CD8-positive, alpha-beta memory T cell (primary cell): ENCODE measurements at regions not wholly inside any gene's neighbourhood (a gene's known extent, or its start where the extent isn't known, plus 50 kb on each side); places are given as distances from the start of the nearest gene placed in this dataset.

Experiments
- CTCF ChIA-PET: fragments of 350-600 bp; sonication (Branson Sonifier 250); formaldehyde crosslinking; loops from one replicate; lab custom pipeline; 2021; ENCODE audit warnings: antibody characterized with exemption; lab: Charles Lee
- POLR2A ChIA-PET: fragments of 350-600 bp; sonication (Branson Sonifier 250); formaldehyde crosslinking; loops from one replicate; lab custom pipeline; 2021; ENCODE audit warnings: antibody characterized with exemption; lab: Charles Lee
- DNase-seq, 5 donors: peaks; one replicate each; pipeline versions ENCODE4 v3.0.0 to v3.0.0-alpha.2; 2020 to 2022; ENCODE audit warnings: mixed read lengths in 1 of 5
- H3K27ac ChIP-seq: one replicate; pipeline ENCODE4 v1.7.0; 2013; ENCODE audit warnings: low read depth, mild to moderate bottlenecking, low read length, moderate library complexity
- H3K27me3 ChIP-seq: 2 replicates; pipeline ENCODE4 v1.7.0; 2013; ENCODE audit warnings: low read length, mild to moderate bottlenecking; ENCODE audit not compliant: insufficient read depth, poor library complexity, severe bottlenecking
- H3K36me3 ChIP-seq: 2 replicates; pipeline ENCODE4 v1.7.0; 2013; ENCODE audit warnings: mild to moderate bottlenecking, low read length, moderate library complexity; ENCODE audit not compliant: insufficient read depth
- H3K4me1 ChIP-seq: 2 replicates; pipeline ENCODE4 v1.7.0; 2013; ENCODE audit warnings: mild to moderate bottlenecking, low read length, moderate library complexity; ENCODE audit not compliant: insufficient read depth
- H3K4me3 ChIP-seq: 2 replicates; pipeline ENCODE4 v1.7.0; 2013; ENCODE audit warnings: mild to moderate bottlenecking, low read length
- H3K9me3 ChIP-seq: 2 replicates; pipeline ENCODE4 v1.7.0; 2013; ENCODE audit warnings: mild to moderate bottlenecking, low read length
- H3K27ac Mint-ChIP-seq, 8 donors: one replicate each; pipeline ENCODE4 v1.8.0; 2020 to 2021; ENCODE audit warnings: mixed read lengths in 8 of 8, mild to moderate bottlenecking in 6 of 8, inconsistent platforms in 3 of 8, moderate library complexity in 3 of 8
- H3K27me3 Mint-ChIP-seq, 2 donors: one replicate each; pipeline ENCODE4 v1.8.0; 2020 to 2021; ENCODE audit warnings: mixed read lengths in 2 of 2, mild to moderate bottlenecking in 1 of 2, moderate library complexity in 1 of 2
- H3K36me3 Mint-ChIP-seq, 3 donors: one replicate each; pipeline ENCODE4 v1.8.0; 2020 to 2021; ENCODE audit warnings: mixed read lengths in 3 of 3, inconsistent platforms in 1 of 3, mild to moderate bottlenecking in 1 of 3
- H3K4me1 Mint-ChIP-seq, 3 donors: one replicate each; pipeline ENCODE4 v1.8.0; 2020 to 2021; ENCODE audit warnings: mixed read lengths in 3 of 3, inconsistent platforms in 1 of 3, mild to moderate bottlenecking in 1 of 3
- H3K4me3 Mint-ChIP-seq, 7 donors: one replicate each; pipeline ENCODE4 v1.8.0; 2020 to 2021; ENCODE audit warnings: mixed read lengths in 7 of 7, mild to moderate bottlenecking in 6 of 7, moderate library complexity in 4 of 7, inconsistent platforms in 2 of 7
- H3K9me3 Mint-ChIP-seq, 5 donors: one replicate each; pipeline ENCODE4 v1.8.0; 2020 to 2022; ENCODE audit warnings: mixed read lengths in 5 of 5, mild to moderate bottlenecking in 3 of 5, moderate library complexity in 2 of 5, inconsistent platforms in 1 of 5

DNA sequence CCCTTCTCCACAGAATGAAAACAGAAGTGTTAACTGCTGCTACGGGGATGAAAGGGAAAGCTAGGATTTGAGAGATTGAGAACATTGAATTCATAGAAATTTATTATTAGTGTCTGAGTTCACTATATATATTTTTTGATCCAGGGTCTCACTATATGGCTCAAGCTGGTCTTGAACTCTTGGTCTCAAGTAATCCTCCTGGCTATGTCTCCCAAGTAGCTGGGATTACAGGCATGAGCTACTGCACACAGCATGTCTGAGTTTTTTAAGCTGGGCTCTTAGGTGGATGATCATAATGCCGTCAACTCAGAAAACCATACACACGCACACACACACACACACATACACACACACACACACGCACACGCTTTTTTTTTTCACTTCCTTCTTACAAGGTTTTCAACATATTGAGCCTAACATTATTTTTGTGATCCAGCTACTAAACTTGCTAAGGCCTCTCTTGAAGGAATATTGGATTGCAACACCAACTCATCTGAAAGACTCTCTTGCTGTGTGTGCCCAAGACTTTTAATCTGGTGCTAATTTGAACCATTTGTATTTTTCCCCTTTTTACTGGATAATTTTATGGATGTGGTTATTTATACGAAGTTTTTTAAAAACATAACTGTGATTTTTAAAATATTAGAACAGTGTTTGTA lies 1045.4 kb downstream of the DTWD2 start:
- Mint-ChIP-seq H3K36me3 (no peaks in the 10 kb centered on the region), H3K9me3 (peaks cover 8 to 24% (median 19%) of the 10 kb centered on the region in 5 donors)

DNA sequence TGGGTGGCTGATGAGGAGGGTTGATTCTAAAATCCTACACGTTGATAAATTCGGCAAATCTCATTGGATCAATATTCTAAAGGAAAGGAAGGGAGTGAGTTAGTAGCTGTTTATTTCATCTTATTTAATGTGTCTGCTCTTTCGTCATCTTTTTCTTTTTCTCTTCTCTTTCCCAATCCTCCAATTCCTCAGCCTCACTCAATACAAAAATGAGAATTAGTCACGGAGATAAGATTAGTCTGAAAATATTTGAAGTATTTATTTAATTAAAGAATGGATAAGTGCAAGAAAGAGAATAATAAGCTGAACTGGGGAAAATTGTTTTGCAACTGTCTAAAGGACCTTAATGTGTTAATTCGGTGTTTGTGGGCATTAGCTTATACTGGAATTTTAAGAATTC lies 1095.1 kb downstream of the DTWD2 start:
- Mint-ChIP-seq H3K9me3 (peaks cover 0 to 15% (median 2%) of the 10 kb centered on the region in 5 donors), H3K27me3 (no peaks in the 10 kb centered on the region), H3K4me1 (no peaks in the 10 kb centered on the region), H3K27ac (no peak overlapping the region), H3K36me3 (no peaks in the 10 kb centered on the region), H3K4me3 (no peak overlapping the region)
- Histone ChIP-seq H3K4me3 (no peak overlapping the region), H3K27me3 (no peaks in the 10 kb centered on the region), H3K27ac (no peak overlapping the region), H3K9me3 (no peaks in the 10 kb centered on the region), H3K36me3 (no peaks in the 10 kb centered on the region), H3K4me1 (no peaks in the 10 kb centered on the region)
- ChIA-PET POLR2A (no interaction called here), CTCF (no interaction called here)
- DNase-seq: no peak

More for the DNA sequence above, 1045.4 kb downstream of the DTWD2 start:
- Histone ChIP-seq H3K4me1 (no peaks in the 10 kb centered on the region), H3K9me3 (no peaks in the 10 kb centered on the region), H3K27me3 (no peaks in the 10 kb centered on the region), H3K4me3 (no peak overlapping the region), H3K36me3 (no peaks in the 10 kb centered on the region), H3K27ac (no peak overlapping the region)
- Mint-ChIP-seq H3K4me3 (no peak overlapping the region), H3K27me3 (peaks cover 0 to 2% of the 10 kb centered on the region in 2 donors), H3K27ac (no peak overlapping the region), H3K4me1 (no peaks in the 10 kb centered on the region)
- ChIA-PET POLR2A (no interaction called here), CTCF (no interaction called here)
- no peak for DNase-seq

DNA sequence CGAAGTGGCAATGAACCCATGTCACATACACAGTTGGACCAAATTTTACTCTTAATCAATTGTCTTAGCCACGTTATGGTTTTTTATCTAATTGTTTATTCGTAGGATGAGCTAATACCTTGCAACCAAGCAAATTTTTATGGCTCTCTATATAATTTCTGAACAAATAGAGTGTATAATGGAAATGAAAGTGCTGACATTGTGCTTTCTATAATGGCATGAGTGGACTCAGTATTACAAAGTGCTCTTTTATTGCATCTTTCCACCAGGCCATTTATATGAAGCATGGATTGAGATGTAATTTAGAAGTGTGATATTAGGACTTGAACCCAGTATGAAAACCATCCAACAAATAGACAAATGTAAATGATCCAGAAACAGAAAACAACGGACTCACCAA lies 1096.0 kb downstream of the DTWD2 start:
- no peaks in the 10 kb centered on the region for H3K9me3 ChIP-seq
- CTCF ChIA-PET: no interaction called here
- no peak overlapping the region for H3K27ac ChIP-seq
- POLR2A ChIA-PET: no interaction called here
- no peaks in the 10 kb centered on the region for H3K36me3 Mint-ChIP-seq
- H3K27me3 ChIP-seq: no peaks in the 10 kb centered on the region
- no peak overlapping the region for H3K27ac Mint-ChIP-seq
- DNase-seq: no peak
- H3K4me3 ChIP-seq: no peak overlapping the region
- no peak overlapping the region for H3K4me3 Mint-ChIP-seq
- H3K4me1 Mint-ChIP-seq: no peaks in the 10 kb centered on the region
- peaks cover 2 to 18% (median 4%) of the 10 kb centered on the region in 5 donors for H3K9me3 Mint-ChIP-seq
- H3K4me1 ChIP-seq: no peaks in the 10 kb centered on the region
- no peaks in the 10 kb centered on the region for H3K36me3 ChIP-seq
- H3K27me3 Mint-ChIP-seq: no peaks in the 10 kb centered on the region

DNA sequence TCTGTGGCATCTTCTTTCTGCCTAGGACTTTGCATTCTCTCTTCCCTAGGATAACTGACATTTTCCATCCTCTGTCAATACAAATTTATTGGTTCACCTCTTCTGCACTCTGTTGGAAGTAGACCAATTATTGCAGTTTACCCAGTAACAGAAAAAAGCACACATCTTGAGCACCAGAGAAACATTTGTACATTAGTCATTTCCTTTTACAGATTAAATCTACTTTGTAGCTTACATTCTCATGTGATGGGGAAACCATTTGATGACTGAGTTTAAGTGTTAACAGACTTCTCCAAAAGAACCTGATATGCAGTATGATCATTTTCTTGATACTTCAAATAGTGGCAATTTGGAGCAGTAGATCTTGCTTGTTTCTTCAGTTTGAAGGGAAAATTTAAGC lies 1098.8 kb downstream of the DTWD2 start:
- POLR2A ChIA-PET: no interaction called here
- no peak overlapping the region for H3K4me3 ChIP-seq
- no peaks in the 10 kb centered on the region for H3K4me1 ChIP-seq
- no peak overlapping the region for H3K27ac ChIP-seq
- CTCF ChIA-PET: no interaction called here
- peaks cover 2 to 18% (median 8%) of the 10 kb centered on the region in 5 donors for H3K9me3 Mint-ChIP-seq
- H3K4me1 Mint-ChIP-seq: no peaks in the 10 kb centered on the region
- no peak overlapping the region for H3K27ac Mint-ChIP-seq
- H3K4me3 Mint-ChIP-seq: no peak overlapping the region
- no peaks in the 10 kb centered on the region for H3K36me3 ChIP-seq
- H3K27me3 ChIP-seq: no peaks in the 10 kb centered on the region
- H3K27me3 Mint-ChIP-seq: no peaks in the 10 kb centered on the region
- DNase-seq: no peak
- no peaks in the 10 kb centered on the region for H3K36me3 Mint-ChIP-seq
- H3K9me3 ChIP-seq: no peaks in the 10 kb centered on the region

DNA sequence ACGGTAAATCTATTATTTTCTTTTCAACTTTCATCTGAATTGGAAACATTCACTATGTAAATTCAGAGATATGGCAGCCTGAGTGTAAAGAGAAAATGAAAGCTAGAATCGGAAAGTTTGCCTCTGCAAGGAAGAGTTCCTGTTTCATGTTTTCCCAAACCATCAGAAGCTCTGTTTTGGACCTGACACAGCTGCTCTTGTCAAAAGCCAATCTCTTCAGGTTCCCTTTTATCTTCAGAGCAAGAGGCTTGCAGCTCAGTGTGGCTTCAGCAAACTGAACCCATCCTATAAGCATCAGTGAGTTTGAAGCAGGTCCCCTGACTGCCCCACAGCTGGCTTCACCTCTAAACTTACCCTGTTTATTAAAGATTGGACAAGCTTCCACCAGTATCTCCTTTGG lies 1099.7 kb downstream of the DTWD2 start:
- no peak overlapping the region for H3K4me3 ChIP-seq
- H3K27me3 Mint-ChIP-seq: no peaks in the 10 kb centered on the region
- no peaks in the 10 kb centered on the region for H3K36me3 ChIP-seq
- H3K9me3 ChIP-seq: no peaks in the 10 kb centered on the region
- H3K9me3 Mint-ChIP-seq: peaks cover 2 to 22% (median 10%) of the 10 kb centered on the region in 5 donors
- no peaks in the 10 kb centered on the region for H3K4me1 Mint-ChIP-seq
- H3K4me1 ChIP-seq: no peaks in the 10 kb centered on the region
- no peaks in the 10 kb centered on the region for H3K36me3 Mint-ChIP-seq
- H3K27ac ChIP-seq: no peak overlapping the region
- no peak overlapping the region for H3K27ac Mint-ChIP-seq
- CTCF ChIA-PET: no interaction called here
- no peak for DNase-seq
- no peak overlapping the region for H3K4me3 Mint-ChIP-seq
- no peaks in the 10 kb centered on the region for H3K27me3 ChIP-seq
- POLR2A ChIA-PET: no interaction called here

DNA sequence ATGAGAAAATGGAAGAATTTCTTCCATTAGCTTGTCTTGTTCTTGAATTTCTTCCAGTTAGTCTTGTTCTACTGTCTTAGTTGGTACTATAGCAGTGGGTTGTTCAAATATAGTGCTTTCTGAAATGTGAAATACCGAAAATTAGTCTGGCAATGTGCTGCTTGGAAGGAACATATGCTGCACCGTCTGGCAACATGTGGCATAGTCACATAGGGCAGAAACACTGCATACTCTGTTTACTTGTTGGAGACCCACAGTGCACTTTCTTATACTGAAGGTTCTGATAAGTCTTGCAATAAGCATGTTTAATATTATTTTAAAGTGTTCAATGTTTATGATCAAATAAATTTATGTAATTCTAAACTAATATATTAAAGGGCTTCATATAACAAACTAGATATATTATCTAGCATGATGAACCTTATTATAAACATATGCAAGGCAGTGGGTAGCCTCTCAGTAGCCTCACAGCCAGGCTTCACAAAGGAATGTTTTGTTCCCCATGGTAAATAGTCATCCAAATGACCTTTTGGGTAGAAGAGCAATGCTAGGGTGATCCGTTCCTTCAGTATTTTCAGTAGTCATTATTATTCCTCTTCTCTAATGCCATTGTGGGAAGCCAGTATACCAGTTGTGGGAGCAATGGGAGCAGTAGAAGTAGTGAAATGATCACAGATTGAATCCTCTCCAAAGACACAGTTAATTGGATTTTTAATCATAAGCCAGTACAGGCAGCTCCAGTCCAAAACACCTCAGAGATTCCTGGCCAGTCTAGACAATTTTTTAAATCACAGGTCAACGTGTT lies 1106.7 kb downstream of the DTWD2 start:
- Mint-ChIP-seq H3K27ac (no peak overlapping the region), H3K36me3 (no peaks in the 10 kb centered on the region)
- POLR2A ChIA-PET: no interaction called here

DNA sequence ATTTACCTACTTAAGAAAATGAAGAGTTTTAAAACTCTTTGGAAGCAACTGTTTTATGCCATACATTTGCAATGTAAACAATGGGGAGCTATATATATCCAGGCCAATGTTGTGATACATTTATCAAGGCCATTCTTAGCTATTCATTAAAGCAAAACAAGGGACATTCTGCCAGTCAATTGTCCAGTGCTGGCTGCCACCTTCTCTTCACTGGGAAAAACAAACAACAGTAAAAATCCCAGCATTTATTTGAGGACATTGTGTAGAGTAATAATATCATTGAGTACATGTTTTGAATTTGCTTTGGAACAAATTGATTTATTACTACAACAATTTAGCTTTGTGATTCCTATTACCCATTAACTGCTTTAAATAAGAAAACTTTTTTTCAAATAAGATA lies 1107.4 kb downstream of the DTWD2 start:
- H3K27me3 ChIP-seq: no peaks in the 10 kb centered on the region
- H3K4me1 Mint-ChIP-seq: no peaks in the 10 kb centered on the region
- H3K36me3 Mint-ChIP-seq: no peaks in the 10 kb centered on the region
- H3K9me3 Mint-ChIP-seq: peaks cover 2 to 26% (median 5%) of the 10 kb centered on the region in 5 donors
- no peaks in the 10 kb centered on the region for H3K4me1 ChIP-seq
- no peaks in the 10 kb centered on the region for H3K36me3 ChIP-seq
- H3K27me3 Mint-ChIP-seq: no peaks in the 10 kb centered on the region
- POLR2A ChIA-PET: no interaction called here
- no peak overlapping the region for H3K27ac Mint-ChIP-seq
- no peak overlapping the region for H3K4me3 Mint-ChIP-seq
- H3K27ac ChIP-seq: no peak overlapping the region
- DNase-seq: no peak
- H3K9me3 ChIP-seq: no peaks in the 10 kb centered on the region
- no peak overlapping the region for H3K4me3 ChIP-seq
- CTCF ChIA-PET: no interaction called here

More for the DNA sequence above, 1106.7 kb downstream of the DTWD2 start:
- no peak overlapping the region for H3K27ac ChIP-seq
- CTCF ChIA-PET: no interaction called here
- no peaks in the 10 kb centered on the region for H3K9me3 ChIP-seq
- H3K27me3 ChIP-seq: no peaks in the 10 kb centered on the region
- no peak overlapping the region for H3K4me3 ChIP-seq
- H3K4me1 ChIP-seq: no peaks in the 10 kb centered on the region
- Mint-ChIP-seq H3K27me3 (no peaks in the 10 kb centered on the region), H3K4me1 (no peaks in the 10 kb centered on the region), H3K9me3 (peaks cover 2 to 26% (median 6%) of the 10 kb centered on the region in 5 donors), H3K4me3 (no peak overlapping the region)
- H3K36me3 ChIP-seq: no peaks in the 10 kb centered on the region
- DNase-seq: no peak

DNA sequence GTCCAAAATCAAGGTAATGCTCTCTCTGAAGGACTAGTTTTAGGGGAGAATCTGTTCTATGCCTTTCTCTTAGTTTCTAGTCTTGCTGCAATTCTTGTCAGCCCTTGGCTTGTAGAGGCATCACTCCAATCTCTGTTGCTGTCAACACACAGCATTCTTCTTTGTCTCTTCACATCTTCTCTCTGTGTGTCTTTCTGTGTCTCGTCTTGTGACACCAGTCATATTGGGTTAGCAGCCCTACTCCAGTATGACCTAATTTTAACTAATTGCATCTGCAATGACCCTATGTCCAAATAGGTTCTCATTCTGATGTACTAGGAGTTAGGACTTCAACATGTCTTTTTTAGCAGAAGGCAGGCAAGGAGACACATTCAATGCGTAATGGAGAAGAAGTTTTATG lies 1110.6 kb downstream of the DTWD2 start:
- H3K27me3 Mint-ChIP-seq: peaks cover 0 to 2% of the 10 kb centered on the region in 2 donors
- CTCF ChIA-PET: no interaction called here

More for the DNA sequence above, 1110.6 kb downstream of the DTWD2 start:
- POLR2A ChIA-PET: no interaction called here
- H3K4me1 ChIP-seq: no peaks in the 10 kb centered on the region
- no peaks in the 10 kb centered on the region for H3K36me3 Mint-ChIP-seq
- H3K9me3 ChIP-seq: no peaks in the 10 kb centered on the region
- H3K4me3 Mint-ChIP-seq: no peak overlapping the region
- no peaks in the 10 kb centered on the region for H3K4me1 Mint-ChIP-seq
- H3K9me3 Mint-ChIP-seq: peaks cover under 1 to 16% (median 5%) of the 10 kb centered on the region in 5 donors
- no peak overlapping the region for H3K27ac ChIP-seq
- H3K27ac Mint-ChIP-seq: no peak overlapping the region
- no peak overlapping the region for H3K4me3 ChIP-seq
- H3K27me3 ChIP-seq: no peaks in the 10 kb centered on the region
- H3K36me3 ChIP-seq: no peaks in the 10 kb centered on the region
- no peak for DNase-seq
